Esophagus muscularis mucosa (tissue), 4 donors: ENCODE measurements at regions not wholly inside any gene's neighbourhood (a gene's known extent, or its start where the extent isn't known, plus 50 kb on each side); places are given as distances from the start of the nearest gene placed in this dataset.
"Not testable (repeated sequence)": the region's sequence is repeated elsewhere in the genome, so short reads cannot be mapped to it uniquely, and the experiment has no call there.

Source experiments
- DNase-seq: peaks from one replicate; pipeline ENCODE4 v3.0.0-alpha.2; 2017; ENCODE audit errors: extremely low spot score
- H3K27ac ChIP-seq, 4 donors: fragments of 200-600 bp; sonication (generic); replicated peaks in 1 of 4; 1 replicate in 3 of 4; 2 replicates in 1 of 4; pipeline ENCODE4 v1.5.1; 2016 to 2019; ENCODE audit warnings: mild to moderate bottlenecking in 1 of 4
- H3K27me3 ChIP-seq, 4 donors: fragments of 200-600 bp; sonication (generic); one replicate each; pipeline versions ENCODE4 v1.5.1 to v1.6.0; 2016 to 2019
- H3K36me3 ChIP-seq, 4 donors: fragments of 200-600 bp; sonication (generic); one replicate each; pipeline ENCODE4 v1.5.1; 2016 to 2019
- H3K4me1 ChIP-seq, 4 donors: fragments of 200-600 bp; sonication (generic); one replicate each; pipeline ENCODE4 v1.5.1; 2016 to 2019
- H3K4me3 ChIP-seq, 4 donors: fragments of 200-600 bp; sonication (generic); 1 replicate in 2 of 4; 2 replicates in 2 of 4; pipeline ENCODE4 v1.5.1; 2016 to 2019; ENCODE audit warnings: mild to moderate bottlenecking in 4 of 4, moderate library complexity in 1 of 4
- H3K9me3 ChIP-seq, 4 donors: fragments of 200-600 bp; sonication (generic); 1 replicate in 3 of 4; 2 replicates in 1 of 4; pipeline ENCODE4 v1.5.1; 2016 to 2019
- CTCF ChIP-seq, 3 experiments: fragments of 200-600 bp in 2 of 3; fragments of 450-650 bp in 1 of 3; sonication (generic) in 2 of 3; IDR thresholded peaks; one replicate each; pipeline ENCODE4 v1.5.1; 2017 to 2019; ENCODE audit warnings: antibody characterized with exemption in 3 of 3, mild to moderate bottlenecking in 2 of 3, moderate library complexity in 1 of 3
- EP300 ChIP-seq: sonication (generic); formaldehyde crosslinking; IDR thresholded peaks from one replicate; pipeline ENCODE4 v1.6.1; 2017; ENCODE audit warnings: antibody characterized with exemption
- POLR2A ChIP-seq: fragments of 450-650 bp; IDR thresholded peaks from one replicate; pipeline ENCODE4 v1.6.1; 2017; ENCODE audit warnings: antibody characterized with exemption, moderate library complexity, mild to moderate bottlenecking, low read depth
- POLR2AphosphoS5 ChIP-seq, 2 donors: sonication (generic); formaldehyde crosslinking; IDR thresholded peaks; one replicate each; pipeline ENCODE4 v1.6.1; 2017; ENCODE audit warnings: antibody characterized with exemption in 2 of 2
- WGBS: methylation state at CpG from one replicate; pipeline ENCODE4 v1.1.5; 2018; 5-methylcytosine and 5-hydroxymethylcytosine counted together
- intact Hi-C: fragments of 100-400 bp; cut with DNase I; formaldehyde crosslinking; loops from one replicate; pipeline ENCODE4 v1.15.1; 2023

GRCh38 chr12:124673801-124674617 lies 106.6 kb upstream of the NCOR2 start:
- H3K27ac ChIP-seq = peak overlapping the region; percentile 40 to 83 (median 77)
- no peaks in the 10 kb centered on the region for H3K27me3 ChIP-seq
- no peaks in the 10 kb centered on the region for H3K9me3 ChIP-seq
- no peaks in the 10 kb centered on the region for H3K36me3 ChIP-seq
- intact Hi-C loops = no loop called here
- TF ChIP-seq POLR2AphosphoS5 (IDR thresholded peaks at IDR 0.05) (no peak), EP300 (no peak), CTCF (IDR thresholded peaks at IDR 0.05) (no peak), POLR2A (no peak)
- DNase-seq = no peak
- H3K4me3 ChIP-seq = no peak overlapping the region
- WGBS = 78% methylated on average over 11 of the region's 15 CpGs
- peaks cover 12 to 50% (median 44%) of the 10 kb centered on the region in 4 donors for H3K4me1 ChIP-seq

GRCh38 chr12:124669271-124669721 lies 101.9 kb upstream of the NCOR2 start:
- TF ChIP-seq POLR2AphosphoS5 (IDR thresholded peaks at IDR 0.05) = peak in 1 of 2 donors; percentile 20
- not testable (repeated sequence) for H3K9me3 ChIP-seq, H3K27me3 ChIP-seq, H3K4me3 ChIP-seq, DNase-seq, H3K36me3 ChIP-seq
- WGBS = 80% methylated on average over 8 of the region's 8 CpGs
- Histone ChIP-seq H3K27ac (peak overlapping the region in 2 of 4 donors; percentile 32 to 65), H3K4me1 (peaks cover 11 to 27% (median 19%) of the 10 kb centered on the region in 4 donors)
- intact Hi-C loops = loop anchor here (5.0 kb wide), 1 partner anchor 98 kb away; no protein-coding TSS in a partner anchor

- Histone ChIP-seq H3K9me3 (peaks cover 0 to 10% (median 5%) of the 10 kb centered on the region in 4 donors), H3K4me1 (peaks cover 11 to 22% (median 18%) of the 10 kb centered on the region in 4 donors), H3K27me3 (no peaks in the 10 kb centered on the region), H3K4me3 (no peak overlapping the region), H3K27ac (peak overlapping the region; percentile 25 to 65 (median 46)), H3K36me3 (no peaks in the 10 kb centered on the region)
- DNase-seq = no peak
- intact Hi-C loops = loop anchor here (5.0 kb wide), 1 partner anchor 99 kb away; no protein-coding TSS in a partner anchor
- 38% methylated on average over 8 of the region's 8 CpGs for WGBS
- TF ChIP-seq EP300 (no peak), CTCF (IDR thresholded peaks at IDR 0.05) (no peak), POLR2A (no peak), POLR2AphosphoS5 (IDR thresholded peaks at IDR 0.05) (no peak)
Observed at GRCh38 chr12:124668602-124669001, 101.2 kb upstream of the NCOR2 start.

GRCh38 chr12:124667506-124668326 lies 100.3 kb upstream of the NCOR2 start:
- Histone ChIP-seq H3K36me3 (no peaks in the 10 kb centered on the region), H3K27ac (peak overlapping the region; percentile 25 to 73 (median 46)), H3K9me3 (peaks cover 0 to 10% (median 5%) of the 10 kb centered on the region in 4 donors), H3K4me1 (peaks cover 11 to 29% (median 25%) of the 10 kb centered on the region in 4 donors), H3K4me3 (no peak overlapping the region), H3K27me3 (no peaks in the 10 kb centered on the region)
- intact Hi-C loops = loop anchor here (5.0 kb wide), 1 partner anchor 100 kb away; no protein-coding TSS in a partner anchor
- TF ChIP-seq POLR2A = no peak
- TF ChIP-seq EP300 = no peak
- peak; percentile 22 to 61 for TF ChIP-seq POLR2AphosphoS5 (IDR thresholded peaks at IDR 0.05)
- peak in 1 of 3 experiments; percentile 12 for TF ChIP-seq CTCF (IDR thresholded peaks at IDR 0.05)
- DNase-seq = no peak
- 70% methylated on average over 21 of the region's 21 CpGs for WGBS
